Stomach smooth muscle (tissue), 2 donors: ENCODE measurements at regions not wholly inside any gene's neighbourhood (a gene's known extent, or its start where the extent isn't known, plus 50 kb on each side); places are given as distances from the start of the nearest gene placed in this dataset.

Experiments
- H3K27ac ChIP-seq: one replicate; pipeline ENCODE4 v1.7.0; 2013; ENCODE audit warnings: mild to moderate bottlenecking, low read length, inconsistent platforms
- H3K27me3 ChIP-seq, 2 donors: one replicate each; pipeline ENCODE4 v1.7.0; 2013; ENCODE audit warnings: low read length in 2 of 2; ENCODE audit not compliant: insufficient read depth in 2 of 2, control insufficient read depth in 1 of 2
- H3K36me3 ChIP-seq, 2 donors: one replicate each; pipeline ENCODE4 v1.7.0; 2013; ENCODE audit warnings: low read length in 2 of 2; ENCODE audit not compliant: control insufficient read depth in 2 of 2, insufficient read depth in 2 of 2
- H3K4me1 ChIP-seq: one replicate; pipeline ENCODE4 v1.7.0; 2013; ENCODE audit warnings: low read length; ENCODE audit not compliant: control insufficient read depth, insufficient read depth
- H3K4me3 ChIP-seq, 2 donors: one replicate each; pipeline ENCODE4 v1.7.0; 2013; ENCODE audit warnings: low read length in 2 of 2
- H3K9ac ChIP-seq, 2 donors: one replicate each; pipeline ENCODE4 v1.7.0; 2013; ENCODE audit warnings: low read length in 2 of 2, mild to moderate bottlenecking in 1 of 2
- H3K9me3 ChIP-seq, 2 donors: one replicate each; pipeline ENCODE4 v1.7.0; 2013; ENCODE audit warnings: low read length in 2 of 2; ENCODE audit not compliant: control insufficient read depth in 2 of 2
- donor health status: healthy.
- donor health status: Pancreatic carcinoma.

DNA sequence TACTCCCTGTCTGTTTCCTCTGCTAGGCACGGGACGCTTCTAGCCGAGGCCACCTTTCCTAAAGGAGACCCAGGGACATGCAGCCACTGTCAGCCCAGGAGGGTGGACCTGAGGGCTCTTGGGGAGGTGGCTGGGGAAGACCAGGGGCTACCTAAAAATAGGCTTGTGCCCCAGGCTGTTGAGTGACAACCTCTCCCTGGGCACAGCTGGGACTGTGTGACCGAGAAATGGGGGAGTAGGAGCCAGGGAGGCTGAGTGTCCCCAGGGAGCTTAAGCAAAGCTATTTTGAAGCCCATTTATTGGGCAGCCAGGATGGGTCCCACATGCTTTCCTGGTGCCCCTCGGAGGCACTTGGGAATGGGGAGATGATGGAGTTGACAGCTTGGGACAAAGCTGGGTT lies 63.8 kb downstream of the CALML3 start:
- Histone ChIP-seq H3K9me3 (no peaks in the 10 kb centered on the region), H3K4me1 (peaks cover 17% of the 10 kb centered on the region), H3K4me3 (no peak overlapping the region), H3K36me3 (no peaks in the 10 kb centered on the region), H3K9ac (no peak overlapping the region), H3K27me3 (no peaks in the 10 kb centered on the region), H3K27ac (no peak overlapping the region)
